HEK293T (cell line): ENCODE measurements at regions not wholly inside any gene's neighbourhood (a gene's known extent, or its start where the extent isn't known, plus 50 kb on each side); places are given as distances from the start of the nearest gene placed in this dataset.

Experiments
- ARNT ChIP-seq: fragments of 450-650 bp; IDR thresholded peaks from 2 replicates; pipeline ENCODE4 v1.6.1; 2017; ENCODE audit warnings: mild to moderate bottlenecking
- ELF4 ChIP-seq: fragments of 450-650 bp; IDR thresholded peaks from 2 replicates; pipeline ENCODE4 v1.6.1; 2017; ENCODE audit warnings: antibody characterized with exemption
- FOXA1 ChIP-seq: fragments of 450-650 bp; IDR thresholded peaks from 2 replicates; pipeline ENCODE4 v1.6.1; 2016; ENCODE audit warnings: mild to moderate bottlenecking
- FOXK2 ChIP-seq: fragments of 450-650 bp; IDR thresholded peaks from 2 replicates; pipeline ENCODE4 v1.6.1; 2016; ENCODE audit warnings: mild to moderate bottlenecking
- HDGF ChIP-seq: fragments of 450-650 bp; IDR thresholded peaks from 2 replicates; pipeline ENCODE4 v1.6.1; 2017; ENCODE audit warnings: antibody characterized with exemption, borderline replicate concordance
- L3MBTL2 ChIP-seq: fragments of 450-650 bp; conservative IDR thresholded peaks from 2 replicates; pipeline ENCODE4 v1.6.1; 2016; ENCODE audit warnings: mild to moderate bottlenecking
- SP1 ChIP-seq: fragments of 450-650 bp; IDR thresholded peaks from 2 replicates; pipeline ENCODE4 v1.6.1; 2017
- SUZ12 ChIP-seq: fragments of 450-650 bp; IDR thresholded peaks from 2 replicates; pipeline ENCODE4 v1.6.1; 2016; ENCODE audit warnings: mild to moderate bottlenecking
- TARDBP ChIP-seq: fragments of 450-650 bp; IDR thresholded peaks from 2 replicates; pipeline ENCODE4 v1.6.1; 2016

- TF ChIP-seq SUZ12 (no peak), SP1 (no peak), ELF4 (no peak), ARNT (no peak), FOXK2 (no peak), HDGF (no peak), TARDBP (no peak), FOXA1 (no peak), L3MBTL2 (no peak)
Observed at GRCh38 chr6:15063253-15063853, 182.5 kb upstream of the JARID2 start.
